Activated CD4-positive, alpha-beta T cell treated with anti-CD3 and anti-CD28 coated beads, Interleukin-2, amount 50 U/mL, for 16 hours (primary cell): ENCODE measurements at regions not wholly inside any gene's neighbourhood (a gene's known extent, or its start where the extent isn't known, plus 50 kb on each side); places are given as distances from the start of the nearest gene placed in this dataset.
"Not testable (repeated sequence)": the region's sequence is repeated elsewhere in the genome, so short reads cannot be mapped to it uniquely, and the experiment has no call there.

ENCODE experiments used
- DNase-seq: peaks from one replicate; pipeline ENCODE4 v3.0.0-alpha.2; 2020

DNA sequence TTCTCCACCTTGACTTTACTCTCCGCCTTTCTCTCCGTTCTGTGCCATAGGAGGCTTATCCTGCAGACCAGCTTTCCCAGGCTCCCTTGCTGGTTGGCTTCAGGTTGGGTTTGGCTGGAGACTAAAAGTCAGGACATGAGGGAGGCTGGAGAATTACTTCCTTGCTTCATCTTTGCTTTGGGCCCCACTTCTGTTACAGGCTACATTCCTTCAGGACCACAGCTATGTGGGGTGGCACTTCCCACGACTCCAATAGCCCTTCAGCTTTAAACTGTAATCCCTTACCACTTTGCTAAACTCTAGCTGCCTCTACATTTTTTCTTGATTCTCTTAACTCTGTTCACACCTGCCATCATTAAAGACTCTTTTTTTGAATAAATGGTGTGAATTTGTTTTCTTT, 186.7 kb upstream of the NR4A3 start:
- DNase-seq: no peak

DNA sequence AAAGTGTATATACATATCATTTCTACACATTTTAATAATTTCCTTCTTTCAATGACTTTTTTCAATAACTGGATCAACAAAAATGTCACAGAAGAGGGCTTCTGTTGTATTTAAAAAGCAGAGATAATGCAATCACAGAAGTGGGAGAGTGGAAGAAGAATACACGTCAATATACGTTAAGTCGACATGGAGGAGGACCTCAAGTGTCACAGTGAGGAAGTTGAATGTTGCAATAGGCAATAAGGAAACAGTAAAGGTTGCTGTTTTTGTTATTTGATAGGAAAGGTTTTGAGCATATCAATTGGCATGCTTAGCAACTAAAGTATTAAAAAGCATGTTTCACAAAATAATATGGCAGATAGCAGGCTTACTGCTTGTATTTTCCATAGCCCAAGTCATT, 184.0 kb upstream of the NR4A3 start:
- DNase-seq: no peak

DNA sequence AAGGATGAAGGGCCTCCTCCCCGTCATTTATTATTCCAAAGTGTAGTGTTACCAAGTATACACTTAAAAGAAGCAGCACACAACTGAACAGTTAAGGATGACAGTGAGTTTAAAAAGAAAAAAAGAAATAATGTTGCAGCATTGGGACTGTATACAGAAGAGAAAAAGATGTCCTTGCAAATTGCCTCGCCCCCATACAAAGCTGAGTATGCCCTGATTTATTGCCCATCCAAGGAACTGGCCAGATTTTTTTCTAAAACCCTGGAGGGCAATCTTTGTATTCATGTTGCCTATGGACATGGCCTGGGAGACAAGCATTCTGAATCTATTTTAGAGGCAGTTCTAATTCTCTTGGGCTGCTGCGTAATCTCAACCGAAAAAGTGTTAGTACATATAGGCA, 182.7 kb upstream of the NR4A3 start:
- DNase-seq: no peak

- no peak for DNase-seq
Observed at GRCh38 chr9:99647604-99648003, 174.1 kb upstream of the NR4A3 start.

- DNase-seq: no peak
Observed at GRCh38 chr9:99650187-99650874, 171.4 kb upstream of the NR4A3 start.

DNA sequence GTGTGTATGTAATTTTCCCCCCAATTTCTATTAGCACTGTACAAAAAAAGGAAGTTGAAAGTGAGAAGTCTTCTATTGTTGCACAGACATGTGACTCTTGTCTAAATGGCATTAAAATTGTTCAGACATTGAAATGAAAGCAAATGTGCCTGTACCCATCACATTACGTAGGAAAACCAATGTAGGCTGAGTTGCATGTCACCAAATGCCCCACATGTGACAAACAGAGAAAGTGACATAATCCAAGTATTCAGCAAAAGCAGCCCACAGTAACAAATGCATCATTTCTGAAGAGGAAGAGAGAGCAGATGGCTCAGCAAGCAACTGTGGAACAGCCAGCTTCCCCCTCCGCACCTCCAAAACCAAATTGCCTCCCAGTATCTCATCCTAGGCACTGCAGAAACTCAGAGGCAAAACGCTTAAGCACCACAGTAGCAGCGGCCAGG, 161.5 kb upstream of the NR4A3 start:
- DNase-seq: peak; percentile 1

DNA sequence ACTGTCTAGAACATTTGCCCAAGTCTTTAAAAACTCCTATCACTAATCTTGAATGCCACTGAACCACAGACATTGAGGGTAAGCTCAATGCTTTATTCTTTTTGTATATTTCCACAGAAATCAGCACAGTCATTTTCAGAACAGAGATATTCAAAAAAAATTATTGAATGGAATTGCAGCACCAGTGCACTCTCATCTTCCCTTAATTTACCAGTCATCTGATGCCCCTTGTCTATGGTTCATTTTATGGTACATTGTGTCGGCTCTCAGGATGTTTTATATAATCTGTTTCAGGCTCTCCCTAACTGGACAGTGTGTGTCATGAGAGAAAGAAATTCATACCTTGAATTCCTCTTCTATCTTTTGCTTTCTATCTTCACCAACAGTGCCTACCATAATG, 158.4 kb upstream of the NR4A3 start:
- no peak for DNase-seq

GRCh38 chr9:99663856-99664255, 157.8 kb upstream of the NR4A3 start:
- DNase-seq: no peak

- no peak for DNase-seq
Observed at GRCh38 chr9:99666571-99666970, 155.1 kb upstream of the NR4A3 start.

DNA sequence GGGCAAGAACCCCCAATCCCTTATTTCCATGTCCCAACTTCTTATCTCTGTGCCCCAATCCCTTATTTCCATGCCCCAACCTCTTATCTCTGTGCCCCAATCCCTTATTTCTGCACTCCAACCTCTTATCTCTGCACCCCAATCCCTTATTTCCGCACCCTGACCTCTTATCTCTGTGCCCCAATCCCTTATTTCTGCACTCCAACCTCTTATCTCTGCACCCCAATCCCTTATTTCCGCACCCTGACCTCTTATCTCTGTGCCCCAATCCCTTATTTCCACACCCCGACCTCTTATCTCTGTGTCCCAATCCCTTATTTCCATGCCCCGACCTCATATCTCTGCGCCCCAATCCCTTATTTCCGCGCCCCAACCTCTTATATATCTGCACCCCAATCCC, 150.8 kb upstream of the NR4A3 start:
- not testable (repeated sequence) for DNase-seq

- no peak for DNase-seq
Observed at GRCh38 chr9:99677281-99677680, 144.4 kb upstream of the NR4A3 start.

DNA sequence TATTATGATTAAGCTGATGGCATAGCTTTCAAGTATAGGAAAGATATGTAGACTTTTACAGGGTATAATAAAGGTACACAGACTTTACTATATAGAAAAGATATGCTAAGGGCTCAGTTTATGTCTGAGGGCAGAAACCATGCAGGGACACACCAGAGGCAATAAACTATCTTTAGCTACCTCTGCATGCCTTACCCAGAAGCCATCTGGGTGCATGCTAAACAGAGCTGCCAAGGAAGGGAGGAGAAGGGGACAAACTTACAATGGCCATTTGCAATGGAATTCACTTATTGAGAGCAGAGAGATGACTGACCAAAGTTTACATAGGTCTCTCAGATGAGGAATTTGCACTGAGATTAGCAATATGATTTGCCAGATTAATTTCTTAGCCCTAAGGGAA, 143.1 kb upstream of the NR4A3 start:
- DNase-seq: no peak

GRCh38 chr9:99680191-99680590, 141.5 kb upstream of the NR4A3 start:
- DNase-seq: no peak

- DNase-seq: no peak
Observed at GRCh38 chr9:99681113-99681512, 140.6 kb upstream of the NR4A3 start.

GRCh38 chr9:99682378-99682777, 139.3 kb upstream of the NR4A3 start:
- DNase-seq: no peak

GRCh38 chr9:99682870-99683269, 138.8 kb upstream of the NR4A3 start:
- DNase-seq: no peak

GRCh38 chr9:99690573-99690972, 131.1 kb upstream of the NR4A3 start:
- no peak for DNase-seq

DNA sequence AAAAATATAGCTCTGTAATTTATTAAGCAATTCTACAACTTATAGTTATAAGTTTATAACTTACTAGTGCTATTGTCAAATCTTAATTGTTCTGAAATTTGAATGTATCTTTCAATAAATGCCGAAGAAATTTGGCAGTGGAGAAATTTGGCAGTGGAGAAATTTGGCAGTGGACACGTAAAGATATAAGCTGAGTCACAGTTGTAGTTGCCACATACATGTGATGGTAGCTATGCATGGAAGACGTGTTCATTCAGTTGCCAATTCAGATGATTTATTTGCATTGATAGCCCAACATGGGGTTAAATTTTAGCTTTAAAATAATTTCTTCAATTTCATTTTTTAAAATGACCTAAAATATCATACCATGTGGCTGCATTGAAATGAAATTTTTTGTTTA, 127.8 kb upstream of the NR4A3 start:
- no peak for DNase-seq

- DNase-seq: no peak
Observed at GRCh38 chr9:99694393-99694792, 127.3 kb upstream of the NR4A3 start.

DNA sequence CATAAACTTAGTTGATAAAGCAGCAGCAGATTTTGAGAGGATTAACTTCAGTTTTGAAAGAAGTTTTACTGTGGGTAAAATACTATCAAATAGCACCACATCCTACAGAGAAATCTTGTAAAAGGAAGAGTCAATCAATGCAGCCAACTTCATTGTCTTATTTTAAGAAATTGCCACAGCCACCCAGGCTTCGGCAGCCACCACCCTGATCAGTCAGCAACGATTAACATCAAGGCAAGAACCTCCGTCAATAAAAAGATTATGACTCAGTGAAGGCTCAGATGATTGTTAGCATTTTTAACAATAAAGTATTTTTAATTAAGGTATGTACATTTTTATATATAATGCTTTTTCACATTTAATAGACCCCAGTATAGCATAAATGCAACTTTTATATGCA, 122.3 kb upstream of the NR4A3 start:
- DNase-seq: no peak

DNA sequence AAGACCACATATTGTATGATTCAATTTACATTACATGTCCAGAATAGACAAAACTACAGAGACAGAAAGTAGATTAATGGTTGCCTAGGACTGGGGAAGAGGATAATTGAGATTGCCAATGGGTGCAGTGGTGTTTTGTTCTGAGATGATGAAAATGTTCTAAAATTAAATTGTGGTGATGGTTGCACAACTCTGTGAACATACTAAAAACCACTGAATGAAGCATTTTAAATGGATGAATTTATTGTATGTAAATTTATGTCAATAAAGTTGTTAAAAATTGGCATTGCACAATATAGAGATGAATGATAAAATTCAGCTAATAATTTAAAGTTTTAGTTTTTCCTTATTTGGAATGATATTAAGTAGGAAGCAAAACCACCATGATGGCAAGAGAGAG, 109.5 kb upstream of the NR4A3 start:
- DNase-seq: no peak

DNA sequence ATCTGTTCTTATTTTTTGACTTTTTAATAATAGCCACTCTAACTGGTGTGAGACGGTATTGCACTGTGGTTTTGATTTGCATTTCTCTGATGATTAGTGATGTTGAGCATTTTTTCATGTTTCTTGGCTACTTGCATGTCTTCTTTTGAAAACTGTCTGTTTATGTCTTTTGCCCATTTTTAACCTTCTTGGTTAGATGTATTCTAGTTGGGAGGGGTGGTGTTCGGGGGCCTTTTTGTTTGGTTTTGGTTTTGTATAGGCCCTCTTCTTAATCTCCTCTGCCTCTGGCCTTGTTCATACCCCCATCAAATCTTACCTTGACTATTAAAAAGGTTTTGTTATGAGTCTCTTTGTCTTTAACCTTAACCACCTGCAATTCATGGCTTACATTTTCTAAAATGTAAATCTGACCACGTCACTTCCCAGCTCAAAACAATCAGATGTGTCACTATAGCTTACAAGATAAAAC, 107.8 kb upstream of the NR4A3 start:
- DNase-seq: no peak

- DNase-seq: no peak
Observed at GRCh38 chr9:99718631-99719030, 103.1 kb upstream of the NR4A3 start.

DNA sequence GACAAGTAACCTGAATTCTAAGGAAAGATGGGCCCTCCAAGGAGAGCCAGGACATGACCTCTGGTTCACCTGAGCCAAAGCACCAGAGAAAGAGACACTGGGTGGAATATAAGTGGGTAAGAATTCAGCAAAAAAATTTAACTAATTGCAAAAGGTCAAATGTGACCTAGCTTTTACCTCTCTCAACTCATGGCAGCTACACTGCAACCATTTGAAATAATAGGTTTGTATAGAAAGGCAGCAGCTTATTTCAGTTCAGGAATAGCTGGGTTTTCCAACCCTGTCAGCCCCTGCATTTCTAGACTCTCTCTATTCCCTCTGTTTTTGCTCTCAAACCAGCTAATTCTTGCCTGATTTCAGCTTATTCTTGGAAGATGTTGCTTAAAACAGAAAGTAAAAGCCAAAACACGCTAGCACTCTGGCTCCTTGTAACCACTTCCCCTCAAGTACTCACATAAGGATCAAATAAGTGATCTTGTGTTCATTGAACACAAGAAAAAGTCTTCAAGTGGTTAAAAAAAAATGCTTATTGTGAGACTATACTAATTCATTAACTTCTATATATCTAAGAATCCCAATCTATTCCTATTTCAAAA, 101.1 kb upstream of the NR4A3 start:
- DNase-seq: peak; percentile 53

GRCh38 chr9:99721898-99722297, 99.8 kb upstream of the NR4A3 start:
- DNase-seq: no peak
